OCI-LY1 (cell line): ENCODE measurements at regions not wholly inside any gene's neighbourhood (a gene's known extent, or its start where the extent isn't known, plus 50 kb on each side); places are given as distances from the start of the nearest gene placed in this dataset.
"Not testable (repeated sequence)": the region's sequence is repeated elsewhere in the genome, so short reads cannot be mapped to it uniquely, and the experiment has no call there.

Source experiments
- CTCF ChIP-seq: fragments of 200-600 bp; sonication (generic), shearing (Covaris generic); IDR thresholded peaks from 2 replicates; pipeline ENCODE4 v1.5.1; 2017; ENCODE audit warnings: mild to moderate bottlenecking, antibody characterized with exemption, low read length, moderate library complexity, mixed read lengths
- EZH2 ChIP-seq: fragments of 200-600 bp; sonication (generic), shearing (Covaris generic); IDR thresholded peaks from 2 replicates; pipeline ENCODE4 v1.8.0; 2017; ENCODE audit warnings: borderline replicate concordance, mixed run types, mild to moderate bottlenecking, antibody characterized with exemption, low read length, moderate library complexity, mixed read lengths

- TF ChIP-seq CTCF, EZH2: not testable (repeated sequence)
These were observed 1215.0 kb upstream of the ATXN8OS start for GRCh38 chr13:68892596-68892995.
